Kidney (tissue), 13 donors: ENCODE measurements at regions not wholly inside any gene's neighbourhood (a gene's known extent, or its start where the extent isn't known, plus 50 kb on each side); places are given as distances from the start of the nearest gene placed in this dataset.
A peak's percentile ranks its signal among the peaks of the same experiment; 100 is the strongest.

ENCODE experiments used
- DNase-seq, 5 donors: peaks; one replicate each; pipeline ENCODE4 v3.0.0-alpha.2; 2013 to 2020
- FAIRE-seq: peaks from 2 replicates; lab custom pipeline; 2012; peaks lifted over from hg19 to GRCh38; lab: Jason Lieb, UNC
- H3K27ac ChIP-seq, 2 donors: one replicate each; pipeline ENCODE4 v1.7.0; 2013; ENCODE audit warnings: low read depth in 2 of 2, low read length in 2 of 2, inconsistent platforms in 1 of 2
- H3K27me3 ChIP-seq: one replicate; pipeline ENCODE4 v1.7.1; 2013; ENCODE audit warnings: low read length, inconsistent platforms; ENCODE audit not compliant: control insufficient read depth, insufficient read depth
- H3K36me3 ChIP-seq, 3 donors: one replicate each; pipeline versions ENCODE4 v1.7.0 to v1.7.1; 2013; ENCODE audit warnings: low read length in 3 of 3, control low read depth in 1 of 3, inconsistent platforms in 1 of 3; ENCODE audit not compliant: insufficient read depth in 3 of 3, control insufficient read depth in 2 of 3
- H3K4me1 ChIP-seq, 3 donors: one replicate each; pipeline versions ENCODE4 v1.7.0 to v1.7.1; 2013; ENCODE audit warnings: low read length in 3 of 3, inconsistent platforms in 1 of 3, low read depth in 1 of 3; ENCODE audit not compliant: control insufficient read depth in 2 of 3, insufficient read depth in 2 of 3
- H3K4me3 ChIP-seq, 3 donors: one replicate each; pipeline versions ENCODE4 v1.7.0 to v1.8.1; 2013; ENCODE audit warnings: low read length in 3 of 3, control low read depth in 1 of 3, inconsistent platforms in 1 of 3
- H3K9ac ChIP-seq, 3 donors: one replicate each; pipeline versions ENCODE4 v1.7.0 to v1.7.1; 2013; ENCODE audit warnings: low read length in 3 of 3, control low read depth in 1 of 3, inconsistent platforms in 1 of 3
- H3K9me3 ChIP-seq, 3 donors: one replicate each; pipeline versions ENCODE4 v1.7.0 to v1.7.1; 2013; ENCODE audit warnings: low read length in 3 of 3, control low read depth in 1 of 3, inconsistent platforms in 1 of 3; ENCODE audit not compliant: control insufficient read depth in 2 of 3, insufficient read depth in 1 of 3
- CTCF ChIP-seq: IDR thresholded peaks from 3 replicates; pipeline ENCODE4 v1.5.1; 2012; ENCODE audit warnings: mild to moderate bottlenecking, moderate library complexity, borderline replicate concordance; ENCODE audit not compliant: insufficient read depth; ENCODE audit errors: extremely low read depth
- intact Hi-C: fragments of 100-400 bp; cut with DNase I; formaldehyde crosslinking; loops from one replicate; pipeline ENCODE4 v1.11.1; 2022
- donor health status: control.
- donor health status: control.
- donor health status: control.
- donor health status: control.
- donor health status: control.
- donor health status: DM: yes; HTN: yes; CAD: no.
- donor health status: Normal renal cell carcinoma (clear cell type).

- intact Hi-C loops: no loop called here
- no peaks in the 10 kb centered on the region for H3K9me3 ChIP-seq
- DNase-seq (no peak), FAIRE-seq (no peak)
- no peak overlapping the region for H3K27ac ChIP-seq
- H3K4me3 ChIP-seq: no peak overlapping the region
- H3K36me3 ChIP-seq: no peaks in the 10 kb centered on the region
- H3K27me3 ChIP-seq: no peaks in the 10 kb centered on the region
- H3K9ac ChIP-seq: no peak overlapping the region
- no peak for TF ChIP-seq CTCF
- H3K4me1 ChIP-seq: no peaks in the 10 kb centered on the region
Measured at GRCh38 chr13:87942205-87942604, 271.0 kb downstream of the SLITRK5 start.

DNA sequence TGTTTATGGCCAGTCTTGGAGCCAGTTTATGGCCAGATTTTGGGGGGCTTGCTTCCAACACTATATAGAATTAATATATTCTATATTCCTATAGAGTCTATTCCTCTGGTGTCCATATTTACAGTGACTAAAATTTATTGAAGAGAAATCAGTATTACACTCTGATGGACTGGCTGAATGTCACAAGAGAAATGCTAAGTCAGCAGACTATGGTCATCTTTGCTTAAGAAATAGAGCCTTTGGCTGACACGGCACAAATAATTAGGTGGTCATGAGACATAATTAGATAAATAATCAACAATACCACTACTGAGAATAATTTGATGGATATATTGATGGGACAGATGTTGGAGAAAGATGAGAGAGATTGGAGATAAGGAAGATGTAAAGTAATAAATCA lies 272.9 kb downstream of the SLITRK5 start:
- TF ChIP-seq CTCF: no peak
- no peak overlapping the region for H3K9ac ChIP-seq
- FAIRE-seq: no peak
- H3K4me3 ChIP-seq: no peak overlapping the region
- no peak for DNase-seq
- H3K27ac ChIP-seq: no peak overlapping the region
- H3K36me3 ChIP-seq: no peaks in the 10 kb centered on the region
- H3K4me1 ChIP-seq: no peaks in the 10 kb centered on the region
- intact Hi-C loops: no loop called here
- no peaks in the 10 kb centered on the region for H3K27me3 ChIP-seq
- no peaks in the 10 kb centered on the region for H3K9me3 ChIP-seq

GRCh38 chr13:87952377-87952776 lies 281.2 kb downstream of the SLITRK5 start:
- H3K4me1 ChIP-seq: no peaks in the 10 kb centered on the region
- no peak overlapping the region for H3K27ac ChIP-seq
- no peak for TF ChIP-seq CTCF
- no peaks in the 10 kb centered on the region for H3K9me3 ChIP-seq
- no peak overlapping the region for H3K4me3 ChIP-seq
- no peaks in the 10 kb centered on the region for H3K27me3 ChIP-seq
- intact Hi-C loops: no loop called here
- FAIRE-seq (peak; percentile 38), DNase-seq (no peak)
- H3K36me3 ChIP-seq: no peaks in the 10 kb centered on the region
- H3K9ac ChIP-seq: no peak overlapping the region

DNA sequence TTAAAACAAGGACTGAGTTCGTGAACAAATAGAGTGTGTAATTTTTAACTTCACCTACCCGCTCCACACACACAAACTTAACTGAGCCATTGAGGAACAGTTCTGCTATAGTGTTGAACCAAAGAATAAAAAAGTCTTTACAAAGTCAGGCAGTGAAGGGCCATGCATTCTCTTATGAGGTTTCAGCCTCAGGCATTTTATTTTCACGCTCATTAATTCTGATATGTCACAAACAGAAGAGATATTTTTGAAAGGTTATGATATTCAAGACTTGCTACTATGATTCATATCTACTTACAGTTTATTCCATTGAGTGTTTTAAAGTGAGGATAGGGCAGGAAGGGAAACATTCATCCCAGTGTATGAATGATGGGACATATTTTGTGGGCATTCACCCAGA lies 282.2 kb downstream of the SLITRK5 start:
- Histone ChIP-seq H3K36me3 (no peaks in the 10 kb centered on the region), H3K27ac (no peak overlapping the region), H3K4me3 (no peak overlapping the region), H3K27me3 (no peaks in the 10 kb centered on the region), H3K4me1 (no peaks in the 10 kb centered on the region), H3K9ac (no peak overlapping the region), H3K9me3 (no peaks in the 10 kb centered on the region)
- DNase-seq (no peak), FAIRE-seq (no peak)
- TF ChIP-seq CTCF: no peak
- intact Hi-C loops: no loop called here
